MM.1S (cell line): ENCODE measurements at regions not wholly inside any gene's neighbourhood (a gene's known extent, or its start where the extent isn't known, plus 50 kb on each side); places are given as distances from the start of the nearest gene placed in this dataset.
A peak's percentile ranks its signal among the peaks of the same experiment; 100 is the strongest.

Source experiments
- DNase-seq: peaks from one replicate; pipeline ENCODE4 v3.0.0-alpha.2; 2015
- H2AFZ ChIP-seq: fragments of 300-600 bp; sonication (generic); 2 replicates; pipeline ENCODE4 v1.6.0; 2016; ENCODE audit warnings: antibody characterized with exemption, low read length
- H3F3A ChIP-seq: fragments of 300-600 bp; sonication (generic); 2 replicates; pipeline ENCODE4 v1.6.1; 2016; ENCODE audit warnings: mild to moderate bottlenecking, antibody characterized with exemption, low read length, moderate library complexity, mixed read lengths; ENCODE audit not compliant: insufficient read depth
- H3K27ac ChIP-seq: fragments of 300-600 bp; sonication (generic); 2 replicates; pipeline ENCODE4 v1.5.1; 2016; ENCODE audit warnings: mild to moderate bottlenecking, low read length
- H3K27me3 ChIP-seq: fragments of 300-600 bp; sonication (generic); replicated peaks from 2 replicates; pipeline ENCODE4 v1.6.0; 2016; ENCODE audit warnings: low read length; ENCODE audit not compliant: insufficient read depth
- H3K36me3 ChIP-seq: fragments of 300-600 bp; sonication (generic); replicated peaks from 2 replicates; pipeline ENCODE4 v1.6.1; 2016; ENCODE audit warnings: mild to moderate bottlenecking, low read length, mixed read lengths; ENCODE audit not compliant: insufficient read depth
- H3K4me1 ChIP-seq: fragments of 300-600 bp; sonication (generic); 2 replicates; pipeline ENCODE4 v1.6.1; 2016; ENCODE audit warnings: low read length, mixed read lengths
- H3K4me2 ChIP-seq: fragments of 300-600 bp; sonication (generic); 2 replicates; pipeline ENCODE4 v1.6.0; 2016; ENCODE audit warnings: low read depth, low read length
- H3K4me3 ChIP-seq: fragments of 300-600 bp; sonication (generic); 2 replicates; pipeline ENCODE4 v1.5.1; 2016; ENCODE audit warnings: low read length, mixed read lengths
- H3K79me2 ChIP-seq: fragments of 300-600 bp; sonication (generic); 2 replicates; pipeline ENCODE4 v1.6.1; 2016; ENCODE audit warnings: mixed run types, low read length, mixed read lengths
- H3K9ac ChIP-seq: fragments of 300-600 bp; sonication (generic); 2 replicates; pipeline ENCODE4 v1.6.1; 2016; ENCODE audit warnings: low read length, mixed read lengths
- H3K9me2 ChIP-seq: fragments of 300-600 bp; sonication (generic); replicated peaks from 2 replicates; pipeline ENCODE4 v1.6.1; 2016; ENCODE audit warnings: mild to moderate bottlenecking, low read length, mixed read lengths; ENCODE audit not compliant: insufficient read depth
- H3K9me3 ChIP-seq: fragments of 300-600 bp; sonication (generic); replicated peaks from 2 replicates; pipeline ENCODE4 v1.6.1; 2016; ENCODE audit warnings: mild to moderate bottlenecking, low read length, mixed read lengths; ENCODE audit not compliant: insufficient read depth
- H4K20me1 ChIP-seq: fragments of 300-600 bp; sonication (generic); 2 replicates; pipeline ENCODE4 v1.6.1; 2016; ENCODE audit warnings: mild to moderate bottlenecking, low read length, moderate library complexity, mixed read lengths; ENCODE audit not compliant: insufficient read depth
- CTCF ChIP-seq: fragments of 300-600 bp; sonication (generic); IDR thresholded peaks from 2 replicates; pipeline ENCODE4 v1.5.1; 2016; ENCODE audit warnings: antibody characterized with exemption, low read length, mixed read lengths
- EZH2 ChIP-seq: fragments of 300-600 bp; sonication (generic); optimal IDR thresholded peaks from 2 replicates; pipeline ENCODE3; 2017; ENCODE audit warnings: low read depth, mild to moderate bottlenecking, antibody characterized with exemption, low read length, mixed read lengths
- EZH2phosphoT487 ChIP-seq: fragments of 300-600 bp; sonication (generic); IDR thresholded peaks from 2 replicates; pipeline ENCODE4 v1.6.1; 2018; ENCODE audit warnings: antibody characterized with exemption, low read length

DNA sequence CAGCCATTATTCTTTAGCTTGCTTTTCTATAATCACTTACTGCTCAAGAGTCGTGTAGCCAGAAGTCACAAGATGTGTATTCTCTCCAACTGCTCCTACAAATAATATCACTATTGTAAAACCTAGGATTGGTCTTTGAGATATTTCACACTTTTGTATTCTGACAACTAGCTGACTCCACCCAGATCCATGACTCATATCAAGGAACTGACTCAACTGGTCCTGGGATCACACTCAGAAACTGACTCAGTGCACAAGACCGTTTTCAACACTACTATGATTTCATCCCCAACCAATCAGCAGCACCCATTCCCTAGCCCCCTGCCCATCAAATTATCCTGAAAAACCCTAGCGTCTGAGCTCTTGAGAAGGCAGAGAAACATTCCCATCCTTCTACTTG, 56.5 kb upstream of the ORC5 start:
- H3K9ac ChIP-seq = no peak overlapping the region
- H3K9me2 ChIP-seq = no peaks in the 10 kb centered on the region
- H3K4me2 ChIP-seq = no peak overlapping the region
- no peaks in the 10 kb centered on the region for H4K20me1 ChIP-seq
- H3K4me3 ChIP-seq = no peak overlapping the region
- DNase-seq = no peak
- no peak overlapping the region for H2AFZ ChIP-seq
- H3K27me3 ChIP-seq = no peaks in the 10 kb centered on the region
- no peaks in the 10 kb centered on the region for H3K36me3 ChIP-seq
- no peaks in the 10 kb centered on the region for H3K4me1 ChIP-seq
- no peaks in the 10 kb centered on the region for H3K9me3 ChIP-seq
- H3K79me2 ChIP-seq = no peaks in the 10 kb centered on the region
- H3F3A ChIP-seq = no peaks in the 10 kb centered on the region
- no peak overlapping the region for H3K27ac ChIP-seq
- TF ChIP-seq CTCF = no peak
- no peak for TF ChIP-seq EZH2
- no peak for TF ChIP-seq EZH2phosphoT487

- peak; percentile 18 for DNase-seq
- H3K9me3 ChIP-seq = no peaks in the 10 kb centered on the region
- no peak for TF ChIP-seq EZH2
- TF ChIP-seq CTCF = peak; percentile 65
- TF ChIP-seq EZH2phosphoT487 = no peak
- no peak overlapping the region for H3K9ac ChIP-seq
- no peak overlapping the region for H2AFZ ChIP-seq
- H3K79me2 ChIP-seq = no peaks in the 10 kb centered on the region
- H3K4me1 ChIP-seq = no peaks in the 10 kb centered on the region
- H3K4me2 ChIP-seq = no peak overlapping the region
- H3K4me3 ChIP-seq = no peak overlapping the region
- no peaks in the 10 kb centered on the region for H3K9me2 ChIP-seq
- H3K27me3 ChIP-seq = no peaks in the 10 kb centered on the region
- H4K20me1 ChIP-seq = no peaks in the 10 kb centered on the region
- no peak overlapping the region for H3K27ac ChIP-seq
- H3F3A ChIP-seq = no peaks in the 10 kb centered on the region
- H3K36me3 ChIP-seq = no peaks in the 10 kb centered on the region
Observed at GRCh38 chr7:104267701-104268368, 60.0 kb upstream of the ORC5 start.

- Histone ChIP-seq H3K27ac (no peak overlapping the region), H3K9me2 (no peaks in the 10 kb centered on the region), H3K9ac (no peak overlapping the region), H3K9me3 (no peaks in the 10 kb centered on the region), H3K27me3 (no peaks in the 10 kb centered on the region), H3K4me1 (no peaks in the 10 kb centered on the region), H3K36me3 (no peaks in the 10 kb centered on the region), H3K4me3 (no peak overlapping the region), H4K20me1 (no peaks in the 10 kb centered on the region), H3F3A (no peaks in the 10 kb centered on the region), H3K4me2 (no peak overlapping the region), H3K79me2 (no peaks in the 10 kb centered on the region), H2AFZ (no peak overlapping the region)
- no peak for DNase-seq
- TF ChIP-seq EZH2phosphoT487 = no peak
- TF ChIP-seq CTCF = no peak
- TF ChIP-seq EZH2 = no peak
Observed at GRCh38 chr7:104271948-104272347, 56.5 kb upstream of the LHFPL3 start.
